ENCODE measurements at regions not wholly inside any gene's neighbourhood (a gene's known extent, or its start where the extent isn't known, plus 50 kb on each side); places are given as distances from the start of the nearest gene placed in this dataset.
A peak's percentile ranks its signal among the peaks of the same experiment; 100 is the strongest.
"Not testable (repeated sequence)": the region's sequence is repeated elsewhere in the genome, so short reads cannot be mapped to it uniquely, and the experiment has no call there.

DNA sequence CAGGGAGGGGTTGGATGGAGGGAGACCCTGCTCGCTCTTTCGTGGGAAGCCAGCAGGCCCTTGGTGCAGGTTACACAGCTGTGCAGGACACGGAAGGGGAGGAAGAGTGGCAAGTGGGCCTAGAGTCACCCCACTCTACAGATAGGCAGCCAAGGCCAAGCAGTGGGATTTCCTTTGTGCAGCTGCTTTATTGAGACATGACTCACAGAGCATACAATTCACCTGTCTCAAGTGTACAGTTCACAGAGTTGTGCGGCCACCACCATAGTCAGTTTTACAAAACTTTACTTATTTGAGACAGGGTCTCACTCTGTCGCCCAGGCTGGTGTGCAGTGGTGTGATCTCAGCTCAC lies 91.2 kb upstream of the CIBAR2 start:
- DNase-seq (ENCODE audit: low read depth): no peak
- H3K4me3 ChIP-seq (ENCODE audit: low read depth, low read length): no peak overlapping the region

DNA sequence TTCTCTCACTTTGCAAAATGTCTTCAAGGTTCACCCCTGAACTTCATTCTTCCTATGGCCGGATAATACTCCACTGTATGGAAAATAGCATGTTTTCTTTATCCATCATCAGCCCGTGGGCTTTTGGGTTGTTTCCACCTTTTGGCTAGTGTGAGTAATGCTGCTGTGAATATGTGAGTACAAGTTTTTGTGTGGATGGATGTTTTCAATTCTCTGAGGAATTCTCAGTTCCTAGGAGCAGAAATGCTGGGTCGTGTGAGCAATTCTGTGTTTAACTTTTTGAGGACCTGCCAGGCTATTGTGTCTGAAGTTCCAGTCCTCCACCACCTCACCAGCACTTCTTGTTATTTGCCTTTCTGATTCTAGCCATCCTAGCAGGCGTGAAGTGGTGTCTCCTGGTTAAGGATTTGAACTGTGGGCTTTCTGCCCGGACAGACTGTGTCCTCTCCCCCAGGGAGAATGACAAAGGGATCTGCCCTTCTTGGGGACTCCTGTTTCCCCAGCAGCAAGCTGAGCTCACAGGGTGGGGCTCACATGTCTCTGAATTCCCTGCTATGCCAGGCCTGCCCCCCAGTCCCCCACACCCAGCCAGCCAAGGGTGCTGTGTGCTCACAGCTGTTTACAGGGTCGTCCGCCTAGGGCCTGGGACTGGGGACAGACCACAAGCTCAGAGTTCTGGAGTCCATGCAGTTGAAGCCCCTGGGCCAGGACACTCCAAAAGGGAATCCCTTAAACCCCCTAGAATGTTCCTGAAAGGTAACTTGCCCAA lies 92.2 kb upstream of the CIBAR2 start:
- peak; percentile 96 for DNase-seq (ENCODE audit: low read depth)
- TF ChIP-seq, protein P1, sequence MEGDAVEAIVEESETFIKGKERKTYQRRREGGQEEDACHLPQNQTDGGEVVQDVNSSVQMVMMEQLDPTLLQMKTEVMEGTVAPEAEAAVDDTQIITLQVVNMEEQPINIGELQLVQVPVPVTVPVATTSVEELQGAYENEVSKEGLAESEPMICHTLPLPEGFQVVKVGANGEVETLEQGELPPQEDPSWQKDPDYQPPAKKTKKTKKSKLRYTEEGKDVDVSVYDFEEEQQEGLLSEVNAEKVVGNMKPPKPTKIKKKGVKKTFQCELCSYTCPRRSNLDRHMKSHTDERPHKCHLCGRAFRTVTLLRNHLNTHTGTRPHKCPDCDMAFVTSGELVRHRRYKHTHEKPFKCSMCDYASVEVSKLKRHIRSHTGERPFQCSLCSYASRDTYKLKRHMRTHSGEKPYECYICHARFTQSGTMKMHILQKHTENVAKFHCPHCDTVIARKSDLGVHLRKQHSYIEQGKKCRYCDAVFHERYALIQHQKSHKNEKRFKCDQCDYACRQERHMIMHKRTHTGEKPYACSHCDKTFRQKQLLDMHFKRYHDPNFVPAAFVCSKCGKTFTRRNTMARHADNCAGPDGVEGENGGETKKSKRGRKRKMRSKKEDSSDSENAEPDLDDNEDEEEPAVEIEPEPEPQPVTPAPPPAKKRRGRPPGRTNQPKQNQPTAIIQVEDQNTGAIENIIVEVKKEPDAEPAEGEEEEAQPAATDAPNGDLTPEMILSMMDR (IDR thresholded peaks at IDR 0.05; ENCODE audit: insufficient read depth, low read length): peak; percentile 9

More for the DNA sequence above, 91.2 kb upstream of the CIBAR2 start:
- TF ChIP-seq, protein P1 (IDR thresholded peaks at IDR 0.05; ENCODE audit: insufficient read depth, low read length): no peak

DNA sequence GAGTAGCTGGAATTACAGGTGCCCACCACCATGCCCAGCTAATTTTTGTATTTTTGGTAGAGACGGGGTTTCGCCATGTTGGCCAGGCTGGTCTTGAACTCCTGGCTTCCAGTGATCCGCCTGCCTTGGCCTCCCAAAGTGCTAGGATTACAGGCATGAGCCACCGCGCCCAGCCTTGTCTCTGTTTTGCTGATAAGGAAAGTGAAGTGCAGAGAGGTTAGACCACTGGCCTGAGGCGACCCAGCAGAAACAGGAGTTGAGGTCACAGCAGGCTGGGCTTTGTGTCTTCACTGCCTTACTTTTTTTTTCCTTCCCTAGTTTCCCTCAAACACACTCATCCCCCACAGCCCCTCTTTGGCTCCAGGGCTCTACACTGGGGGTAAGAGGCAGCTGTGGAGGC lies 93.0 kb upstream of the CIBAR2 start:
- DNase-seq (ENCODE audit: low read depth); H3K4me3 ChIP-seq (ENCODE audit: low read depth, low read length): not testable (repeated sequence)

More for the DNA sequence above, 92.2 kb upstream of the CIBAR2 start:
- H3K4me3 ChIP-seq (ENCODE audit: low read depth, low read length): no peak overlapping the region

DNA sequence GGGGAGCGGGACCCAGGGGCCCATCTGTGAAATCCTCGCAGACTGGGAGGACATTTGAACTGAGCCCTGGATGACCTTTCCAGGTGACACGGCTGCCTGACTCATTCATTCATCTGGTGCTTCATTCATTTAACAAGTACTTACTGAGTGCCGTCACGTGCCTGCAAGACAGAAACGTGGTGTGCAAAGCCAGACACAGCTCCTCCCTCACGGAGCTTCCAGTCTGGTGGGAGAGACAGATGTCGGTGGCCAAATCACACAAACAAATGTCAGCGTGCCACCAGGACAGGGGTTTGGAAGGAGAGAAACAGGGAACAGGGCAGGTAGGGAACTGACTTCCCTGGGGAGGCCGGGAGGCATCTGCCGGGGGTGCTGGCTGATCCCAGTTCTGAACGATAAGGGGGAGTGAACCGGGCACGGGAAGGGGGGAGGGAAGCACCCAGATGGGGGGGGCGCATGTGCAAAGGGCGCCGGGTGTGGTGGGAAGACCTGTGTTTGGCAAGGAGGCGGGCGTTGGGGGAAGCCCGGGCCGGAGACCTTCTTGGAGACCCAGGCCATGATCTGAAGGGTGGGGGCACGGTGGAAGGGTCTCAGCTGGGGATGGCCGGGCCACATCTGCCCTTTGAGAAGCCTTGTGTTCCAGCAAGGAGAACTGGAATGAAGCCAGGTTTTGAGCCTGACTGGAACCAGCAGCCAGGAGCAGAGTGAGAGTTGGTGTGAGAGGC lies 93.6 kb upstream of the CIBAR2 start:
- peak; percentile 48 for DNase-seq (ENCODE audit: low read depth)
- TF ChIP-seq, protein P1 (IDR thresholded peaks at IDR 0.05; ENCODE audit: insufficient read depth, low read length): no peak
- H3K4me3 ChIP-seq (ENCODE audit: low read depth, low read length): no peak overlapping the region

DNA sequence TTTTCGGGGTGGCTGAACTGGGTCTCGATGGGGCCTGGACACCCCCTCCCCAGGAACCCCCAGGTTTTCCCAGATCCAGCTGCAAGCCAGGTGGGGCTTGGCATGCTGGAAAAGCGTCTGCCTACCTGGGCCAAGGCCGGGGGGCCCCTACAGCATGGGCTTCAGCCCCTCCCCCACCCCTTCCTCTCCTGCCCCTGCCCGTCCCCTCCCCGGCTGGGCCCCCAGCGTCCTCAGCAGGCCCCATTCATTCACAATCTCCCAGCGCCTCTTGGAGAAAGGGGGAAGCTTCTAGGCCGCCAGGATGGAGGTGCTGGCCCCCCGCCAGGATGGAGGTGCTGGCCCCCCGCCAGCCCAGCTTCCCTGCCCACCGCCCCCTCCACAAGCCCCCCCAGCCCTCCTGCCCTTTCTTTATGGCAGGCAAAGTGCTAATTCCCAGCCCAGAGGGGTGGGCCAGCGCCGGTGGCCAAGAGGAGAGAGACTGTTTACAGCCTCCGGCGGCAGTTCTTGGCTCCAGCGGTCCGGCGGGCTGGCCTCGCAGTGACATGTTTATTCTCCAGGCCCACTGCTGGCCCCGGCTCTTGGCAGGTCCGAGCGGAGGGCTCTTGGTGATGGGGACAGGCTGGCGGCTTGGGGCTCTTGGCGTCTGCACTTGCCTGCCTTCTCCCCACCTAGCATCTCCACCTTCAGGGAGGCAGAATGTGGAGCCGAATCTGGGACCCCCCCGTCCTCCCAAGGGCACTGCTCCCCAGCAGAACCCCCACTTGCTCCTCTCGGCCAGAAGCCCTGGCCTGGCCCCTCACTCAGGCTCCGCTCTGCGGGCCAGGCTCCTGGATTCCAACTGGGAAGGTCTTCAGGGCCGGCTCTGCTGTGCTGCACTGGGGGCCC lies 94.4 kb upstream of the CIBAR2 start:
- TF ChIP-seq, protein P1 (IDR thresholded peaks at IDR 0.05; ENCODE audit: insufficient read depth, low read length): no peak
- peak; percentile 65 for DNase-seq (ENCODE audit: low read depth)
- no peak overlapping the region for H3K4me3 ChIP-seq (ENCODE audit: low read depth, low read length)

DNA sequence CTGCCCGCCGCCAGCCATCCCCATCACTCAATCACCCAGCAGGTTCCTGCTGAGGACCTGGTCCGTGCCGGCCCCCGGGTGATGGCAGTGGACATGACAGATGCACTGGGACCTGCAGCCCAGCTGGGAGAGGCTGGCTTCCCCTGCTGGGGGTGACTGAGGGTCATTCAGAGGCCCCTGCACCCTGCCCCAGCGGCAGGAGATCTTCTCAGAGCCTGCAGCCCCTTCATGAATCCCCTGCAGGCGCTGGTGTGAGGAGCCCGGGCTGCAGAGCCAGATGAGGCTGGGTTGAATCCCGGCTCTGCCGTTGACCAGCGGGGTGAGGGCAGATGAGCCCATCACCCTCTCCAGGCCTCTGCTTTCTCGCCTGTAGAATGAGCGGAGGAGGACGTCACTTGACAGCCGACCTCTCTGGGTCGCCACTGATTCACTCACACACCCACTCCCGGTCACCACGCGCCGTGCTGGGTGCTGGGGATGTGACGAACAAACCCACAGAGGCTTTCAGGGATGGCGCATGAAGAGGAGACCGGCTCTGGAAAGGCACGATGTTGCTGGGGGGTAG lies 95.2 kb upstream of the CIBAR2 start:
- no peak for DNase-seq (ENCODE audit: low read depth)
- TF ChIP-seq, protein P1 (IDR thresholded peaks at IDR 0.05; ENCODE audit: insufficient read depth, low read length): no peak
- H3K4me3 ChIP-seq (ENCODE audit: low read depth, low read length): no peak overlapping the region

Data from fibroblast of the aortic adventitia (primary cell).